PC-3 (cell line): ENCODE measurements at regions not wholly inside any gene's neighbourhood (a gene's known extent, or its start where the extent isn't known, plus 50 kb on each side); places are given as distances from the start of the nearest gene placed in this dataset.

Source experiments
- ATAC-seq: fragments of 200-7000 bp; cut with Tn5 transposase; 2 replicates; pipeline ENCODE4 v1.9.1; 2020; ENCODE audit warnings: mild to moderate bottlenecking, moderate library complexity
- BruUV-seq: library from RNA; stranded (reverse); fragments of 400-500 nt; replicated peaks from 2 replicates; lab custom pipeline; 2021; lab: Mats Ljungman, UMichigan
- CTCF ChIA-PET: fragments of 300-600 bp; sonication (Branson Sonifier 250); formaldehyde crosslinking; loops from one replicate; lab custom pipeline; 2022; ENCODE audit warnings: antibody characterized with exemption; lab: Charles Lee
- POLR2A ChIA-PET: fragments of 300-600 bp; sonication (Branson Sonifier 250); formaldehyde crosslinking; loops from one replicate; lab custom pipeline; 2022; ENCODE audit warnings: antibody characterized with exemption; ENCODE audit not compliant: unreplicated experiment; lab: Charles Lee
- DNase-seq: peaks from one replicate; pipeline ENCODE4 v3.0.0-alpha.2; 2015
- H2AFZ ChIP-seq: fragments of 300-600 bp; sonication (generic); 2 replicates; pipeline ENCODE4 v1.6.0; 2016; ENCODE audit warnings: antibody characterized with exemption, low read length
- H3F3A ChIP-seq: fragments of 300-600 bp; sonication (generic); one replicate; pipeline ENCODE4 v1.6.0; 2017; ENCODE audit warnings: antibody characterized with exemption, low read length, control low read depth, mild to moderate bottlenecking; ENCODE audit not compliant: unreplicated experiment
- H3K27ac ChIP-seq: fragments of 300-600 bp; sonication (generic); 2 replicates; pipeline ENCODE4 v1.5.1; 2016; ENCODE audit warnings: mild to moderate bottlenecking, low read length
- H3K27me3 ChIP-seq: fragments of 300-600 bp; sonication (generic); 2 replicates; pipeline ENCODE4 v1.6.1; 2016; ENCODE audit warnings: low read length, mixed read lengths
- H3K36me3 ChIP-seq: fragments of 300-600 bp; sonication (generic); 2 replicates; pipeline ENCODE4 v1.6.1; 2016; ENCODE audit warnings: low read depth, mixed run types, low read length, mixed read lengths
- H3K4me1 ChIP-seq: fragments of 300-600 bp; sonication (generic); 2 replicates; pipeline ENCODE4 v1.5.1; 2016; ENCODE audit warnings: low read length; ENCODE audit not compliant: insufficient read depth
- H3K4me2 ChIP-seq: fragments of 300-600 bp; sonication (generic); 2 replicates; pipeline ENCODE4 v1.6.0; 2016; ENCODE audit warnings: low read length
- H3K4me3 ChIP-seq: fragments of 300-600 bp; sonication (generic); 2 replicates; pipeline ENCODE4 v1.5.1; 2016; ENCODE audit warnings: mild to moderate bottlenecking, low read length, mixed read lengths
- H3K79me2 ChIP-seq: fragments of 300-600 bp; sonication (generic); 2 replicates; pipeline ENCODE4 v1.6.1; 2017; ENCODE audit warnings: low read length, mixed read lengths
- H3K9ac ChIP-seq: fragments of 300-600 bp; sonication (generic); 2 replicates; pipeline ENCODE4 v1.6.0; 2016; ENCODE audit warnings: mild to moderate bottlenecking, low read length
- H3K9me2 ChIP-seq: fragments of 300-600 bp; sonication (generic); replicated peaks from 2 replicates; pipeline ENCODE4 v1.6.1; 2016; ENCODE audit warnings: mixed run types, low read length, mixed read lengths
- H3K9me3 ChIP-seq: fragments of 300-600 bp; sonication (generic); 2 replicates; pipeline ENCODE4 v1.6.1; 2016; ENCODE audit warnings: low read length, mixed read lengths
- H4K20me1 ChIP-seq: fragments of 300-600 bp; sonication (generic); 2 replicates; pipeline ENCODE4 v1.6.1; 2016; ENCODE audit warnings: low read length, mixed read lengths
- CTCF ChIP-seq: fragments of 300-600 bp; sonication (generic); conservative IDR thresholded peaks from 2 replicates; pipeline ENCODE4 v1.5.1; 2017; ENCODE audit warnings: antibody characterized with exemption, low read depth, mild to moderate bottlenecking, low read length
- EZH2 ChIP-seq: fragments of 300-600 bp; sonication (generic); IDR thresholded peaks from one replicate; pipeline ENCODE4 v1.6.1; 2017; ENCODE audit warnings: antibody characterized with exemption, mild to moderate bottlenecking, low read length; ENCODE audit not compliant: unreplicated experiment
- EZH2phosphoT487 ChIP-seq: fragments of 300-600 bp; sonication (generic); IDR thresholded peaks from 2 replicates; pipeline ENCODE4 v1.6.1; 2018; ENCODE audit warnings: mild to moderate bottlenecking, antibody characterized with exemption, low read length, borderline replicate concordance
- intact Hi-C: fragments of 100-400 bp; cut with micrococcal nuclease; formaldehyde crosslinking; loops from 2 replicates; pipeline ENCODE4 v1.9.0; 2023

- no peaks in the 10 kb centered on the region for H3F3A ChIP-seq
- H3K9me2 ChIP-seq, result no peaks in the 10 kb centered on the region
- BruUV-seq, result no TSS peak
- peaks cover 10% of the 10 kb centered on the region; the same call in 1 of the 2 replicates for H3K4me1 ChIP-seq
- H3K79me2 ChIP-seq, result no peaks in the 10 kb centered on the region
- POLR2A ChIA-PET, result no interaction called here
- H3K27ac ChIP-seq, result no peak overlapping the region
- DNase-seq (no peak), ATAC-seq (no peak)
- H4K20me1 ChIP-seq, result no peaks in the 10 kb centered on the region
- no peak overlapping the region for H2AFZ ChIP-seq
- H3K4me2 ChIP-seq, result no peak overlapping the region
- H3K4me3 ChIP-seq, result no peak overlapping the region
- no peaks in the 10 kb centered on the region for H3K36me3 ChIP-seq
- no peak for TF ChIP-seq EZH2
- TF ChIP-seq EZH2phosphoT487, result no peak
- no peaks in the 10 kb centered on the region for H3K9me3 ChIP-seq
- no peak overlapping the region for H3K9ac ChIP-seq
- CTCF ChIA-PET, result no interaction called here
- intact Hi-C loops, result loop anchor here (10.0 kb wide), 1 partner anchor 199 kb away; no protein-coding TSS in a partner anchor
- no peaks in the 10 kb centered on the region for H3K27me3 ChIP-seq
Measured at GRCh38 chr3:106823701-106824100, 553.5 kb upstream of the CCDC54 start.

- peak overlapping the region; percentile 22 for H2AFZ ChIP-seq
- H3K79me2 ChIP-seq, result no peaks in the 10 kb centered on the region
- BruUV-seq, result no TSS peak
Measured at GRCh38 chr3:106824856-106825255, 552.4 kb upstream of the CCDC54 start.

GRCh38 chr3:106825962-106826605 lies 551.2 kb upstream of the CCDC54 start:
- no peak for ATAC-seq
- H3K9ac ChIP-seq, result no peak overlapping the region

More at GRCh38 chr3:106824856-106825255, 552.4 kb upstream of the CCDC54 start:
- TF ChIP-seq EZH2phosphoT487, result no peak
- TF ChIP-seq EZH2, result no peak
- TF ChIP-seq CTCF, result peak; percentile 71
- DNase-seq (peak; percentile 77), ATAC-seq (peak; percentile 97)
- Histone ChIP-seq H3F3A (no peaks in the 10 kb centered on the region), H3K4me2 (no peak overlapping the region), H3K9me3 (no peaks in the 10 kb centered on the region), H3K4me3 (no peak overlapping the region), H3K9me2 (no peaks in the 10 kb centered on the region), H3K9ac (no peak overlapping the region), H3K4me1 (peaks cover 10% of the 10 kb centered on the region; the same call in 1 of the 2 replicates), H3K27me3 (no peaks in the 10 kb centered on the region), H3K36me3 (no peaks in the 10 kb centered on the region), H3K27ac (no peak overlapping the region), H4K20me1 (no peaks in the 10 kb centered on the region)
- CTCF ChIA-PET, result no interaction called here
- POLR2A ChIA-PET, result no interaction called here
- intact Hi-C loops, result loop anchor here (1.0 to 10.0 kb wide), 3 partner anchors 200 to 293 kb away; no protein-coding TSS in a partner anchor

More at GRCh38 chr3:106825962-106826605, 551.2 kb upstream of the CCDC54 start:
- H3F3A ChIP-seq, result no peaks in the 10 kb centered on the region
- CTCF ChIA-PET, result interaction anchor here (0.6 kb wide), 1 partner anchor 239 kb away, joined by 4 read pairs; no protein-coding TSS in a partner anchor
- H3K4me1 ChIP-seq, result peaks cover 10% of the 10 kb centered on the region; the same call in 1 of the 2 replicates
- no peaks in the 10 kb centered on the region for H3K9me2 ChIP-seq
- no peak overlapping the region for H2AFZ ChIP-seq
- no peaks in the 10 kb centered on the region for H3K27me3 ChIP-seq
- H3K9me3 ChIP-seq, result no peaks in the 10 kb centered on the region
- no peaks in the 10 kb centered on the region for H4K20me1 ChIP-seq
- H3K27ac ChIP-seq, result no peak overlapping the region
- POLR2A ChIA-PET, result no interaction called here
- H3K79me2 ChIP-seq, result no peaks in the 10 kb centered on the region
- TF ChIP-seq EZH2 (no peak), CTCF (no peak), EZH2phosphoT487 (no peak)
- H3K4me3 ChIP-seq, result no peak overlapping the region
- no TSS peak for BruUV-seq
- no peaks in the 10 kb centered on the region for H3K36me3 ChIP-seq
- DNase-seq, result peak; percentile 12
- intact Hi-C loops, result loop anchor here (1.0 to 10.0 kb wide), 3 partner anchors 201 to 292 kb away; no protein-coding TSS in a partner anchor
- H3K4me2 ChIP-seq, result no peak overlapping the region
